ENCODE measurements at regions not wholly inside any gene's neighbourhood (a gene's known extent, or its start where the extent isn't known, plus 50 kb on each side); places are given as distances from the start of the nearest gene placed in this dataset.

DNA sequence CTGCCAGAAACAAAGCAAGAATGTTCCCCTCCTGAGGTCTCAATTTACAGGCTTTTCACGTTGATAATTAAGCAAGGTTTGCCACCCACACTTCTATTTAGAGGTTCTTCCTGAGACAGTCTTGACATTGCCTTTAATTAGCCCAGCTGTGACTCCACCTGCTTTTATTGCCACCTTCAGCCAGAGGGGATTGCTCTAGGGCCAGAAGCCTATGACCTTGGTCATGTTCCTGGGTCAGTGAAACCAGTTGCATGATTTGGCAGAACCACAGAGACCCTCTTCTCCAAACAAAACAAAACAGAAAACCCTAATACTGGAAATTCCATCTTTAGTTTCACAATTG is 89.8 kb downstream of the APIP start:
- WGBS (ENCODE audit: insufficient coverage, insufficient replicate concordance, low lambda C conversion rate, missing lambda C conversion rate): 44% methylated on average over 1 of the region's 1 CpG
- DNase-seq (ENCODE audit: low read depth, low spot score): no peak
- ChIA-PET RAD21 (ENCODE audit: unreplicated experiment) (no interaction called here), POLR2A (no interaction called here), SMC1A (ENCODE audit: uncharacterized antibody, unreplicated experiment) (no interaction called here), CTCF (no interaction called here)
- H3K27ac ChIP-seq (ENCODE audit: control insufficient read depth, insufficient read depth): no peak overlapping the region
- no peak for TF ChIP-seq MXI1 (IDR thresholded peaks at IDR 0.05; ENCODE audit: low read depth, low read length)
- no peak for TF ChIP-seq PAX8 (IDR thresholded peaks at IDR 0.05)
- TF ChIP-seq RUNX3 (IDR thresholded peaks at IDR 0.05; ENCODE audit: low read length): peak; percentile 25; the same call in 1 of the 2 replicates
- TF ChIP-seq NFIC (IDR thresholded peaks at IDR 0.05; ENCODE audit: low read depth, low read length): 0 out of 2 replicates have a peak, but pooled peaks have one; percentile 9
- in situ Hi-C loops (cut with MboI): no loop called here
- no peak overlapping the region for H3K4me2 ChIP-seq (ENCODE audit: control insufficient read depth, insufficient read depth)
- H3K27me3 ChIP-seq (replicated peaks in 1 of 2; ENCODE audit: control insufficient read depth in 2 of 2, insufficient read depth in 2 of 2, low read length in 1 of 2): no peaks in the 10 kb centered on the region; a peak in 1 of 4 replicates
- no peak overlapping the region for H3K9ac ChIP-seq (ENCODE audit: control insufficient read depth, insufficient read depth, low read length)
- no peaks in the 10 kb centered on the region for H3K79me2 ChIP-seq (ENCODE audit: control insufficient read depth, insufficient read depth, low read length)
- no peak overlapping the region for H3K4me3 ChIP-seq
- no TSS peak for BruUV-seq (replicated peaks)
- intact Hi-C loops (cut with micrococcal nuclease; ENCODE audit: unreplicated experiment): no loop called here
- H2AFZ ChIP-seq (ENCODE audit: control insufficient read depth, low read depth, low read length): no peak overlapping the region
- H3K9me3 ChIP-seq (replicated peaks; ENCODE audit: control insufficient read depth, insufficient read depth, low read length): no peaks in the 10 kb centered on the region; the same call in 1 of the 3 replicates
- no peak for FAIRE-seq
- H3K36me3 ChIP-seq (ENCODE audit: control insufficient read depth in 2 of 2, insufficient read depth in 2 of 2, low read length in 1 of 2): no peaks in the 10 kb centered on the region
- no peak; the same call in 2 of the 3 replicates for ATAC-seq
- peaks cover 4% of the 10 kb centered on the region; the same call in 1 of the 2 replicates for H3K4me1 ChIP-seq (ENCODE audit: control insufficient read depth, insufficient read depth, low read length)
- H4K20me1 ChIP-seq (ENCODE audit: control insufficient read depth, insufficient read depth): no peaks in the 10 kb centered on the region

GRCh38 chr11:34825670-34826383 is 90.4 kb downstream of the APIP start:
- Histone ChIP-seq H3K79me2 (ENCODE audit: control insufficient read depth, insufficient read depth, low read length) (no peaks in the 10 kb centered on the region), H3K4me2 (ENCODE audit: control insufficient read depth, insufficient read depth) (no peak overlapping the region), H3K36me3 (ENCODE audit: control insufficient read depth in 2 of 2, insufficient read depth in 2 of 2, low read length in 1 of 2) (no peaks in the 10 kb centered on the region), H3K4me1 (ENCODE audit: control insufficient read depth, insufficient read depth, low read length) (peaks cover 4% of the 10 kb centered on the region; the same call in 1 of the 2 replicates), H3K9ac (ENCODE audit: control insufficient read depth, insufficient read depth, low read length) (no peak overlapping the region), H3K27me3 (replicated peaks in 1 of 2; ENCODE audit: control insufficient read depth in 2 of 2, insufficient read depth in 2 of 2, low read length in 1 of 2) (no peaks in the 10 kb centered on the region; a peak in 1 of 4 replicates), H4K20me1 (ENCODE audit: control insufficient read depth, insufficient read depth) (no peaks in the 10 kb centered on the region), H3K9me3 (replicated peaks; ENCODE audit: control insufficient read depth, insufficient read depth, low read length) (no peaks in the 10 kb centered on the region; the same call in 1 of the 3 replicates), H3K27ac (ENCODE audit: control insufficient read depth, insufficient read depth) (no peak overlapping the region), H3K4me3 (no peak overlapping the region), H2AFZ (ENCODE audit: control insufficient read depth, low read depth, low read length) (no peak overlapping the region)
- no peak for FAIRE-seq
- ChIA-PET CTCF (no interaction called here), RAD21 (ENCODE audit: unreplicated experiment) (no interaction called here), POLR2A (no interaction called here), SMC1A (ENCODE audit: uncharacterized antibody, unreplicated experiment) (no interaction called here)
- no peak for DNase-seq (ENCODE audit: low read depth, low spot score)
- ATAC-seq: no peak
- 70% methylated on average over 7 of the region's 7 CpGs for WGBS (ENCODE audit: insufficient coverage, insufficient replicate concordance, low lambda C conversion rate, missing lambda C conversion rate)
- TF ChIP-seq SMAD5 (IDR thresholded peaks at IDR 0.05; ENCODE audit: low read depth): no peak
- no peak for TF ChIP-seq EZH2 (IDR thresholded peaks at IDR 0.05; ENCODE audit: borderline replicate concordance, control insufficient read depth, low read depth, low read length)
- TF ChIP-seq, protein P1, sequence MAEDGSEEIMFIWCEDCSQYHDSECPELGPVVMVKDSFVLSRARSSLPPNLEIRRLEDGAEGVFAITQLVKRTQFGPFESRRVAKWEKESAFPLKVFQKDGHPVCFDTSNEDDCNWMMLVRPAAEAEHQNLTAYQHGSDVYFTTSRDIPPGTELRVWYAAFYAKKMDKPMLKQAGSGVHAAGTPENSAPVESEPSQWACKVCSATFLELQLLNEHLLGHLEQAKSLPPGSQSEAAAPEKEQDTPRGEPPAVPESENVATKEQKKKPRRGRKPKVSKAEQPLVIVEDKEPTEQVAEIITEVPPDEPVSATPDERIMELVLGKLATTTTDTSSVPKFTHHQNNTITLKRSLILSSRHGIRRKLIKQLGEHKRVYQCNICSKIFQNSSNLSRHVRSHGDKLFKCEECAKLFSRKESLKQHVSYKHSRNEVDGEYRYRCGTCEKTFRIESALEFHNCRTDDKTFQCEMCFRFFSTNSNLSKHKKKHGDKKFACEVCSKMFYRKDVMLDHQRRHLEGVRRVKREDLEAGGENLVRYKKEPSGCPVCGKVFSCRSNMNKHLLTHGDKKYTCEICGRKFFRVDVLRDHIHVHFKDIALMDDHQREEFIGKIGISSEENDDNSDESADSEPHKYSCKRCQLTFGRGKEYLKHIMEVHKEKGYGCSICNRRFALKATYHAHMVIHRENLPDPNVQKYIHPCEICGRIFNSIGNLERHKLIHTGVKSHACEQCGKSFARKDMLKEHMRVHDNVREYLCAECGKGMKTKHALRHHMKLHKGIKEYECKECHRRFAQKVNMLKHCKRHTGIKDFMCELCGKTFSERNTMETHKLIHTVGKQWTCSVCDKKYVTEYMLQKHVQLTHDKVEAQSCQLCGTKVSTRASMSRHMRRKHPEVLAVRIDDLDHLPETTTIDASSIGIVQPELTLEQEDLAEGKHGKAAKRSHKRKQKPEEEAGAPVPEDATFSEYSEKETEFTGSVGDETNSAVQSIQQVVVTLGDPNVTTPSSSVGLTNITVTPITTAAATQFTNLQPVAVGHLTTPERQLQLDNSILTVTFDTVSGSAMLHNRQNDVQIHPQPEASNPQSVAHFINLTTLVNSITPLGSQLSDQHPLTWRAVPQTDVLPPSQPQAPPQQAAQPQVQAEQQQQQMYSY (CRISPR knock-in tag; IDR thresholded peaks at IDR 0.05): no peak
- no peak for TF ChIP-seq ZZZ3 (IDR thresholded peaks at IDR 0.05; ENCODE audit: control insufficient read depth, insufficient read length, low read depth)
- no peak for TF ChIP-seq SIN3A (IDR thresholded peaks at IDR 0.05; ENCODE audit: low read depth, low read length)
- no peak for TF ChIP-seq GABPA (IDR thresholded peaks at IDR 0.05; ENCODE audit: low read depth)
- no peak for TF ChIP-seq NR2C2 (IDR thresholded peaks at IDR 0.05; ENCODE audit: borderline replicate concordance, control insufficient read depth, insufficient read length, low read depth)
- no peak for TF ChIP-seq SUPT20H (IDR thresholded peaks at IDR 0.05; ENCODE audit: borderline replicate concordance, control insufficient read depth, low read depth, low read length)
- TF ChIP-seq NFXL1 (IDR thresholded peaks at IDR 0.05; ENCODE audit: borderline replicate concordance): no peak
- TF ChIP-seq NBN (IDR thresholded peaks at IDR 0.05): no peak
- in situ Hi-C loops (cut with MboI): no loop called here
- BruUV-seq (replicated peaks): no TSS peak
- intact Hi-C loops (cut with micrococcal nuclease; ENCODE audit: unreplicated experiment): no loop called here

All from GM12878 (cell line).